T-helper 2 cell treated with Interferon-gamma antibody and Interleukin-4, amounts not matched to agents 100 ng/mL and 5 ng/mL, for 36 hours (primary cell): ENCODE measurements at regions not wholly inside any gene's neighbourhood (a gene's known extent, or its start where the extent isn't known, plus 50 kb on each side); places are given as distances from the start of the nearest gene placed in this dataset.
"Not testable (repeated sequence)": the region's sequence is repeated elsewhere in the genome, so short reads cannot be mapped to it uniquely, and the experiment has no call there.

Experiments used
- intact Hi-C: fragments of 100-400 bp; cut with micrococcal nuclease; formaldehyde crosslinking; loops from one replicate; pipeline ENCODE4 v1.15.1; 2023

- intact Hi-C loops = loop anchor here (5.0 to 10.0 kb wide), 3 partner anchors 190 to 1768 kb away; no protein-coding TSS in a partner anchor
Measured at GRCh38 chr7:114084472-114085312, 165.9 kb upstream of the PPP1R3A start.

GRCh38 chr7:114084002-114084471 lies 165.2 kb upstream of the PPP1R3A start:
- intact Hi-C loops = loop anchor here (5.0 to 10.0 kb wide), 3 partner anchors 191 to 1768 kb away; no protein-coding TSS in a partner anchor

GRCh38 chr7:114083166-114084001 lies 164.6 kb upstream of the PPP1R3A start:
- intact Hi-C loops = loop anchor here (5.0 to 10.0 kb wide), 3 partner anchors 191 to 1769 kb away; no protein-coding TSS in a partner anchor

GRCh38 chr7:114082642-114083165 lies 163.9 kb upstream of the PPP1R3A start:
- intact Hi-C loops = loop anchor here (1.0 to 10.0 kb wide), 4 partner anchors 192 to 1828 kb away; no protein-coding TSS in a partner anchor

- intact Hi-C loops = loop anchor here (1.0 to 10.0 kb wide), 4 partner anchors 193 to 1828 kb away; no protein-coding TSS in a partner anchor
Measured at GRCh38 chr7:114081606-114082425, 163.0 kb upstream of the PPP1R3A start.

GRCh38 chr7:114077158-114077524 lies 158.3 kb upstream of the PPP1R3A start:
- intact Hi-C loops = not testable (repeated sequence)

GRCh38 chr7:114076392-114077157 lies 157.8 kb upstream of the PPP1R3A start:
- intact Hi-C loops = not testable (repeated sequence)

- intact Hi-C loops = no loop called here
Measured at GRCh38 chr7:114073701-114074100, 154.9 kb upstream of the PPP1R3A start.

- intact Hi-C loops = no loop called here
Measured at GRCh38 chr7:114070246-114070645, 151.4 kb upstream of the PPP1R3A start.

- intact Hi-C loops = no loop called here
Measured at GRCh38 chr7:114062810-114063209, 144.0 kb upstream of the PPP1R3A start.

- intact Hi-C loops = no loop called here
Measured at GRCh38 chr7:114051871-114052331, 133.1 kb upstream of the PPP1R3A start.

GRCh38 chr7:114050571-114050970 lies 131.8 kb upstream of the PPP1R3A start:
- intact Hi-C loops = no loop called here

- intact Hi-C loops = no loop called here
Measured at GRCh38 chr7:114048386-114049235, 129.8 kb upstream of the PPP1R3A start.

GRCh38 chr7:114047889-114048288 lies 129.1 kb upstream of the PPP1R3A start:
- intact Hi-C loops = no loop called here

- intact Hi-C loops = no loop called here
Measured at GRCh38 chr7:114033475-114033874, 114.7 kb upstream of the PPP1R3A start.

- intact Hi-C loops = loop anchor here (1.0 to 2.0 kb wide), 5 partner anchors 52 to 1883 kb away; no protein-coding TSS in a partner anchor
Measured at GRCh38 chr7:114026486-114027089, 107.8 kb upstream of the PPP1R3A start.

- intact Hi-C loops = no loop called here
Measured at GRCh38 chr7:114021135-114021534, 102.3 kb upstream of the PPP1R3A start.

- intact Hi-C loops = no loop called here
Measured at GRCh38 chr7:114008696-114009095, 89.9 kb upstream of the PPP1R3A start.
